Neural cell (in vitro differentiated cells): ENCODE measurements at regions not wholly inside any gene's neighbourhood (a gene's known extent, or its start where the extent isn't known, plus 50 kb on each side); places are given as distances from the start of the nearest gene placed in this dataset.

Source experiments
- EP300 ChIP-seq: fragments of 450-650 bp; conservative IDR thresholded peaks from 2 replicates; pipeline ENCODE4 v1.6.1; 2014; ENCODE audit warnings: antibody characterized with exemption, mild to moderate bottlenecking, moderate library complexity; ENCODE audit not compliant: poor library complexity, severe bottlenecking
- EZH2 ChIP-seq: fragments of 200-600, 300-800 bp; shearing (Covaris generic), sonication (generic); IDR thresholded peaks from 2 replicates; pipeline ENCODE4 v1.6.1; 2014; ENCODE audit warnings: antibody characterized with exemption, low read length, borderline replicate concordance, mild to moderate bottlenecking; ENCODE audit not compliant: insufficient read depth, poor library complexity, severe bottlenecking
- MXI1 ChIP-seq: fragments of 450-650 bp; conservative IDR thresholded peaks from 2 replicates; pipeline ENCODE4 v1.6.1; 2014; ENCODE audit warnings: antibody characterized with exemption, mild to moderate bottlenecking; ENCODE audit not compliant: poor library complexity, severe bottlenecking
- POLR2AphosphoS5 ChIP-seq: IDR thresholded peaks from 2 replicates; pipeline ENCODE4 v1.6.1; 2012
- RAD21 ChIP-seq: fragments of 450-650 bp; conservative IDR thresholded peaks from 2 replicates; pipeline ENCODE4 v1.6.1; 2014; ENCODE audit warnings: antibody characterized with exemption, mild to moderate bottlenecking, moderate library complexity
- SMC3 ChIP-seq: fragments of 450-650 bp; conservative IDR thresholded peaks from 2 replicates; pipeline ENCODE4 v1.6.1; 2014; ENCODE audit warnings: antibody characterized with exemption, mild to moderate bottlenecking, moderate library complexity; ENCODE audit not compliant: poor library complexity
- TAF1 ChIP-seq: IDR thresholded peaks from 2 replicates; pipeline ENCODE4 v1.6.1; 2012; ENCODE audit warnings: low read depth
- TF ChIP-seq, protein P1 (sequence below): fragments of 450-650 bp; IDR thresholded peaks from 2 replicates; pipeline ENCODE4 v1.5.1; 2014; ENCODE audit warnings: antibody characterized with exemption, mild to moderate bottlenecking, moderate library complexity; ENCODE audit not compliant: poor library complexity, severe bottlenecking
- TF ChIP-seq, protein P2 (sequence below): IDR thresholded peaks from 2 replicates; pipeline ENCODE4 v1.6.1; 2012; ENCODE audit warnings: borderline replicate concordance

DNA sequence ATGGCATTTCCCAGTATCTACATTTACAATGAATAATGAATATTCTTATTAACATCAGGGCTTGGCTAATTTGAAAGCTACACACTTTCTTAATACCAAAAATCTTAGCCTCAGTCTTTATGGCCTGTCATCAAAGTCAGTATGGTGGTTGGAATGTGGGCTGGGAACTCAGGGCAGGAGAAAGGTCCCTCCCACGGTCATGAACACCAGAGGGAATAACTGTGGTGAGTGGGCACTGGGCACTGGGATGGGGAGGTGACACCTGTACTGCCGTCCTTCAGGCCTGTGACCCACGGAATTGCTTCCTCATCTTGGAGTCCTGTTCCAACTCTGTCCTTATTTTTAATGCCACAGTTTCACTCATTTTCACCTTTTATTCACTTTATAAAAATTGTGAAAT lies 276.9 kb upstream of the PLPP4 start:
- TF ChIP-seq, protein P1, sequence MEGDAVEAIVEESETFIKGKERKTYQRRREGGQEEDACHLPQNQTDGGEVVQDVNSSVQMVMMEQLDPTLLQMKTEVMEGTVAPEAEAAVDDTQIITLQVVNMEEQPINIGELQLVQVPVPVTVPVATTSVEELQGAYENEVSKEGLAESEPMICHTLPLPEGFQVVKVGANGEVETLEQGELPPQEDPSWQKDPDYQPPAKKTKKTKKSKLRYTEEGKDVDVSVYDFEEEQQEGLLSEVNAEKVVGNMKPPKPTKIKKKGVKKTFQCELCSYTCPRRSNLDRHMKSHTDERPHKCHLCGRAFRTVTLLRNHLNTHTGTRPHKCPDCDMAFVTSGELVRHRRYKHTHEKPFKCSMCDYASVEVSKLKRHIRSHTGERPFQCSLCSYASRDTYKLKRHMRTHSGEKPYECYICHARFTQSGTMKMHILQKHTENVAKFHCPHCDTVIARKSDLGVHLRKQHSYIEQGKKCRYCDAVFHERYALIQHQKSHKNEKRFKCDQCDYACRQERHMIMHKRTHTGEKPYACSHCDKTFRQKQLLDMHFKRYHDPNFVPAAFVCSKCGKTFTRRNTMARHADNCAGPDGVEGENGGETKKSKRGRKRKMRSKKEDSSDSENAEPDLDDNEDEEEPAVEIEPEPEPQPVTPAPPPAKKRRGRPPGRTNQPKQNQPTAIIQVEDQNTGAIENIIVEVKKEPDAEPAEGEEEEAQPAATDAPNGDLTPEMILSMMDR = no peak
- TF ChIP-seq RAD21 = no peak
- TF ChIP-seq EZH2 = no peak
- no peak for TF ChIP-seq MXI1
- TF ChIP-seq, protein P2, sequence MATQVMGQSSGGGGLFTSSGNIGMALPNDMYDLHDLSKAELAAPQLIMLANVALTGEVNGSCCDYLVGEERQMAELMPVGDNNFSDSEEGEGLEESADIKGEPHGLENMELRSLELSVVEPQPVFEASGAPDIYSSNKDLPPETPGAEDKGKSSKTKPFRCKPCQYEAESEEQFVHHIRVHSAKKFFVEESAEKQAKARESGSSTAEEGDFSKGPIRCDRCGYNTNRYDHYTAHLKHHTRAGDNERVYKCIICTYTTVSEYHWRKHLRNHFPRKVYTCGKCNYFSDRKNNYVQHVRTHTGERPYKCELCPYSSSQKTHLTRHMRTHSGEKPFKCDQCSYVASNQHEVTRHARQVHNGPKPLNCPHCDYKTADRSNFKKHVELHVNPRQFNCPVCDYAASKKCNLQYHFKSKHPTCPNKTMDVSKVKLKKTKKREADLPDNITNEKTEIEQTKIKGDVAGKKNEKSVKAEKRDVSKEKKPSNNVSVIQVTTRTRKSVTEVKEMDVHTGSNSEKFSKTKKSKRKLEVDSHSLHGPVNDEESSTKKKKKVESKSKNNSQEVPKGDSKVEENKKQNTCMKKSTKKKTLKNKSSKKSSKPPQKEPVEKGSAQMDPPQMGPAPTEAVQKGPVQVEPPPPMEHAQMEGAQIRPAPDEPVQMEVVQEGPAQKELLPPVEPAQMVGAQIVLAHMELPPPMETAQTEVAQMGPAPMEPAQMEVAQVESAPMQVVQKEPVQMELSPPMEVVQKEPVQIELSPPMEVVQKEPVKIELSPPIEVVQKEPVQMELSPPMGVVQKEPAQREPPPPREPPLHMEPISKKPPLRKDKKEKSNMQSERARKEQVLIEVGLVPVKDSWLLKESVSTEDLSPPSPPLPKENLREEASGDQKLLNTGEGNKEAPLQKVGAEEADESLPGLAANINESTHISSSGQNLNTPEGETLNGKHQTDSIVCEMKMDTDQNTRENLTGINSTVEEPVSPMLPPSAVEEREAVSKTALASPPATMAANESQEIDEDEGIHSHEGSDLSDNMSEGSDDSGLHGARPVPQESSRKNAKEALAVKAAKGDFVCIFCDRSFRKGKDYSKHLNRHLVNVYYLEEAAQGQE = no peak
- no peak for TF ChIP-seq SMC3
- no peak for TF ChIP-seq TAF1
- TF ChIP-seq EP300 = no peak
- TF ChIP-seq POLR2AphosphoS5 = no peak
